ENCODE measurements at regions not wholly inside any gene's neighbourhood (a gene's known extent, or its start where the extent isn't known, plus 50 kb on each side); places are given as distances from the start of the nearest gene placed in this dataset.

DNA sequence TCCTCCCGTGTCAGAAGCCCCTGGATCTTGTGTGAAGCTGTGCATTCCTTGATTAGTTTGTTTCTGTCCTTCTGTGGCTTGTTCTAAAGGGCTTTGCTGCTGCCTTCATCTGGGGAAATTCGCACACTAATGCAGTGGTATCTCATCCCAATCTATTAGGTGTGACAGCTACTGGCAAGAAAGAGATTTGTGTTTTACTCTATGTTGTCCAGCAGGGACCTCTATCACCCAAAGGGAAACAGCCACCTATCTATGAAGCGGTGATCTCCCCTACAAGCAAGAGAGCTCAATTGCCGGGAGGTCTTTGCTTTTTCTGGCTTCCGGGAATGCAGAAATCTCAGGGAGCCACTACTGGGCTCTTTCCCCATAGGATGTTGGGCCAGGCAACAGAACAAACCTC, 151.8 kb downstream of the NRN1 start:
- intact Hi-C loops (cut with DNase I; ENCODE audit: low total_unique reads) (no loop called here), in situ Hi-C loops (cut with MboI; ENCODE audit: low sequenced_read_pairs in 4 of 4) (no loop called here)
- Histone ChIP-seq H3K9me3 (no peaks in the 10 kb centered on the region), H3K4me3 (no peak overlapping the region), H3K27me3 (peaks cover 9 to 16% (median 14%) of the 10 kb centered on the region in 3 donors), H3K4me1 (no peaks in the 10 kb centered on the region), H3K36me3 (no peaks in the 10 kb centered on the region), H3K27ac (no peak overlapping the region)
- DNase-seq: no peak
- ATAC-seq: no peak
- TF ChIP-seq, protein P1, sequence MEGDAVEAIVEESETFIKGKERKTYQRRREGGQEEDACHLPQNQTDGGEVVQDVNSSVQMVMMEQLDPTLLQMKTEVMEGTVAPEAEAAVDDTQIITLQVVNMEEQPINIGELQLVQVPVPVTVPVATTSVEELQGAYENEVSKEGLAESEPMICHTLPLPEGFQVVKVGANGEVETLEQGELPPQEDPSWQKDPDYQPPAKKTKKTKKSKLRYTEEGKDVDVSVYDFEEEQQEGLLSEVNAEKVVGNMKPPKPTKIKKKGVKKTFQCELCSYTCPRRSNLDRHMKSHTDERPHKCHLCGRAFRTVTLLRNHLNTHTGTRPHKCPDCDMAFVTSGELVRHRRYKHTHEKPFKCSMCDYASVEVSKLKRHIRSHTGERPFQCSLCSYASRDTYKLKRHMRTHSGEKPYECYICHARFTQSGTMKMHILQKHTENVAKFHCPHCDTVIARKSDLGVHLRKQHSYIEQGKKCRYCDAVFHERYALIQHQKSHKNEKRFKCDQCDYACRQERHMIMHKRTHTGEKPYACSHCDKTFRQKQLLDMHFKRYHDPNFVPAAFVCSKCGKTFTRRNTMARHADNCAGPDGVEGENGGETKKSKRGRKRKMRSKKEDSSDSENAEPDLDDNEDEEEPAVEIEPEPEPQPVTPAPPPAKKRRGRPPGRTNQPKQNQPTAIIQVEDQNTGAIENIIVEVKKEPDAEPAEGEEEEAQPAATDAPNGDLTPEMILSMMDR (IDR thresholded peaks at IDR 0.05 in 4 of 5, conservative IDR thresholded peaks at IDR 0.05 in 1 of 5): no peak
- no peak for TF ChIP-seq POLR2A (IDR thresholded peaks at IDR 0.05)

DNA sequence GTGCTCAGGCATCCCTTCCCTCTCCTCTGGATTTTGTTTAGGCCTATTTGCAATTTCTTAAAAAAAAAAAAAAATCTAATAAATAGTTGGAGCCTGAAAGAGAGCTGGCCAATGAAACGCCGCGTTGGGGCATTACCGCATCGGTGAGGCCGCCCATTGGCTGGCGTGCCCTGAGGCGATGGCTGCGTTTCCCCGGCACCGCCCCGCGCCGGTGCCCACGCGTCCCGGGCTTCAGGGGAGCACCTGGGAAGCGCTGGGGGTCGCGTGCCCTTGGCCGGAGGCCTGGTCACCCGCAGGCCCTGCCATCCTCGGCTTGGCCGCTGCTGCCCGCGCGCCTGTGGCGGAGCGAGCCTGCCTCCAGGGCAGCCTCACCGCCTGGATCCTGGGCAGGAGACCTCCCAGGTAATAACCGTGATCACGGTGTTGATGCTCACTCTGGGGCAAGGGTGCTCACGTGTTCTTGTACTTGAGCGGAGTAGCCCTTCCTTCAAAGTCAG, 155.4 kb downstream of the NRN1 start:
- no peak overlapping the region for H3K27ac ChIP-seq
- no peaks in the 10 kb centered on the region for H3K36me3 ChIP-seq
- TF ChIP-seq, protein P1 (IDR thresholded peaks at IDR 0.05 in 4 of 5, conservative IDR thresholded peaks at IDR 0.05 in 1 of 5): no peak
- TF ChIP-seq POLR2A (IDR thresholded peaks at IDR 0.05): no peak
- in situ Hi-C loops (cut with MboI; ENCODE audit: low sequenced_read_pairs in 4 of 4): no loop called here
- ATAC-seq (peak; percentile 33 to 67), DNase-seq (no peak)
- H3K4me1 ChIP-seq: no peaks in the 10 kb centered on the region
- peak overlapping the region in 3 of 4 donors; percentile 1 to 50 (median 37) for H3K4me3 ChIP-seq
- H3K9me3 ChIP-seq: no peaks in the 10 kb centered on the region
- H3K27me3 ChIP-seq: peaks cover 9 to 16% (median 14%) of the 10 kb centered on the region in 3 donors
- intact Hi-C loops (cut with DNase I; ENCODE audit: low total_unique reads): no loop called here

DNA sequence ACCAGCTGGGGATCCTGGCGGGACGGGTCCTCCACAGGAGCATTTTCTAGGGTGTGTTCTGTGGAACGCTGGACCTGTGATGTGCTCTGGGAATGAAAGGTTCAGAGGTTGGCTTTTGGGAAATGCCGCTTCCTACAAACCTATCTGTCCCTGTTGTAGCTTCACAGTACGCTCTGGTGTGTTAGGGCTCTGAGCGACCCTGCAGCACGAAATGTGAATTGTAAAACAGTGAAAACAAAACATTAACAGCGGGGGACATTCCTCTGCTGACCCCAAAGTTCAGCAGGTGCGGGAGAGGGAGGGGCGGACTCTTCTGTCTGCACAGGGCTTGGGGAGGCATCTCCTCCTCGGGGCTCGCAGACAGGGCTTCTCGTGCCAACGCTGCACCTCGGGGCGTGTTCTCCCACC, 155.9 kb downstream of the NRN1 start:
- ATAC-seq (peak; percentile 14 to 22), DNase-seq (no peak)
- TF ChIP-seq, protein P1 (IDR thresholded peaks at IDR 0.05 in 4 of 5, conservative IDR thresholded peaks at IDR 0.05 in 1 of 5): no peak
- Histone ChIP-seq H3K27me3 (peaks cover 9 to 16% (median 14%) of the 10 kb centered on the region in 3 donors), H3K27ac (no peak overlapping the region), H3K4me3 (peak overlapping the region in 3 of 4 donors; percentile 1 to 50 (median 37)), H3K9me3 (no peaks in the 10 kb centered on the region), H3K4me1 (no peaks in the 10 kb centered on the region), H3K36me3 (no peaks in the 10 kb centered on the region)
- in situ Hi-C loops (cut with MboI; ENCODE audit: low sequenced_read_pairs in 4 of 4) (no loop called here), intact Hi-C loops (cut with DNase I; ENCODE audit: low total_unique reads) (no loop called here)

DNA sequence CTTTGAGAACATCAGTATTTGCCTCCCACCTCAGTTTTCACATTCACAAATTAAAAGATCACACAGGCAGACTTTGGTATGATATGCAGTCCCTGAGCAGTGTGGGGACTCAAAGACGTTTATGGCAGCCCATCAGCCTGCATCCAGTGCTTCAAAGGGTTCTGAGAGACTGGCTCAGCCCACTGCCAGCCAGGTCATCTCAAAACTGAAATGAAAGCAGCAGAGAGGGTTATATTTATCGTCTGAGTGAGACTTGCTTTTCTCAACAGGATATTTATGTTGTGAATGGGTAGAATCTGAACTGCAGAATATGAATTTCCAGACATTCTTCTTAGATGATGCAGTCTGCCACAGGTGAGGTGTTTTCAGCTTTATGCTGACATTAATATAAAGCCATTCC, 159.8 kb downstream of the NRN1 start:
- H3K4me3 ChIP-seq: no peak overlapping the region

More for the DNA sequence above, 159.8 kb downstream of the NRN1 start:
- no peak overlapping the region for H3K27ac ChIP-seq
- H3K9me3 ChIP-seq: no peaks in the 10 kb centered on the region
- ATAC-seq (no peak), DNase-seq (no peak)
- in situ Hi-C loops (cut with MboI; ENCODE audit: low sequenced_read_pairs in 4 of 4) (no loop called here), intact Hi-C loops (cut with DNase I; ENCODE audit: low total_unique reads) (no loop called here)
- no peaks in the 10 kb centered on the region for H3K36me3 ChIP-seq
- H3K4me1 ChIP-seq: peaks cover 0 to 13% of the 10 kb centered on the region in 2 donors
- no peak for TF ChIP-seq POLR2A (IDR thresholded peaks at IDR 0.05)
- TF ChIP-seq, protein P1 (IDR thresholded peaks at IDR 0.05 in 4 of 5, conservative IDR thresholded peaks at IDR 0.05 in 1 of 5): no peak
- peaks cover 7 to 16% (median 13%) of the 10 kb centered on the region in 3 donors for H3K27me3 ChIP-seq
